Progenitor cell of endocrine pancreas (in vitro differentiated cells): ENCODE measurements at regions not wholly inside any gene's neighbourhood (a gene's known extent, or its start where the extent isn't known, plus 50 kb on each side); places are given as distances from the start of the nearest gene placed in this dataset.

Experiments
- DNase-seq: peaks from one replicate; pipeline ENCODE4 v3.0.0; 2021; ENCODE audit warnings: low spot score; ENCODE audit not compliant: unreplicated experiment
- H3K27ac Mint-ChIP-seq: 2 replicates; pipeline ENCODE4 v1.8.0; 2021; ENCODE audit warnings: mild to moderate bottlenecking, moderate library complexity, mixed read lengths
- H3K27me3 Mint-ChIP-seq: 2 replicates; pipeline ENCODE4 v1.8.0; 2021; ENCODE audit warnings: mixed read lengths
- H3K36me3 Mint-ChIP-seq: 2 replicates; pipeline ENCODE4 v1.8.0; 2022; ENCODE audit warnings: mixed read lengths; ENCODE audit not compliant: insufficient read depth
- H3K4me1 Mint-ChIP-seq: 2 replicates; pipeline ENCODE4 v1.8.0; 2021; ENCODE audit warnings: low read depth, mixed read lengths
- H3K4me3 Mint-ChIP-seq: 2 replicates; pipeline ENCODE4 v1.8.0; 2021; ENCODE audit warnings: low read depth, mild to moderate bottlenecking, moderate library complexity, mixed read lengths
- H3K9me3 Mint-ChIP-seq: 2 replicates; pipeline ENCODE4 v1.8.0; 2021; ENCODE audit warnings: low read depth, mixed read lengths
- CTCF ChIP-seq: fragments of 200-600 bp; sonication (generic); IDR thresholded peaks from one replicate; pipeline ENCODE4 v1.5.0; 2021; ENCODE audit warnings: antibody characterized with exemption, mild to moderate bottlenecking; ENCODE audit not compliant: unreplicated experiment

- TF ChIP-seq CTCF: no peak
- H3K4me3 Mint-ChIP-seq: no peak overlapping the region
- no peak overlapping the region for H3K27ac Mint-ChIP-seq
- no peaks in the 10 kb centered on the region for H3K9me3 Mint-ChIP-seq
- H3K27me3 Mint-ChIP-seq: peaks cover 7% of the 10 kb centered on the region
- H3K4me1 Mint-ChIP-seq: peaks cover 39% of the 10 kb centered on the region
- no peaks in the 10 kb centered on the region for H3K36me3 Mint-ChIP-seq
- DNase-seq: no peak
Measured at GRCh38 chr14:100394886-100395672, 71.9 kb downstream of the SLC25A47 start.

- peaks cover 27% of the 10 kb centered on the region for H3K4me1 Mint-ChIP-seq
- H3K4me3 Mint-ChIP-seq: no peak overlapping the region
- no peaks in the 10 kb centered on the region for H3K36me3 Mint-ChIP-seq
- DNase-seq: no peak
- H3K9me3 Mint-ChIP-seq: no peaks in the 10 kb centered on the region
- peaks cover 7% of the 10 kb centered on the region for H3K27me3 Mint-ChIP-seq
- no peak for TF ChIP-seq CTCF
- H3K27ac Mint-ChIP-seq: no peak overlapping the region
Measured at GRCh38 chr14:100396266-100396795, 73.2 kb downstream of the SLC25A47 start.

GRCh38 chr14:100397005-100397404 is 73.9 kb downstream of the SLC25A47 start:
- Mint-ChIP-seq H3K27me3 (peaks cover 7% of the 10 kb centered on the region), H3K9me3 (no peaks in the 10 kb centered on the region), H3K27ac (no peak overlapping the region), H3K4me3 (no peak overlapping the region), H3K36me3 (no peaks in the 10 kb centered on the region), H3K4me1 (peaks cover 26% of the 10 kb centered on the region)
- TF ChIP-seq CTCF: no peak
- no peak for DNase-seq

- peaks cover 22% of the 10 kb centered on the region for H3K4me1 Mint-ChIP-seq
- DNase-seq: no peak
- H3K27ac Mint-ChIP-seq: no peak overlapping the region
- H3K36me3 Mint-ChIP-seq: no peaks in the 10 kb centered on the region
- H3K27me3 Mint-ChIP-seq: peaks cover 2% of the 10 kb centered on the region
- no peaks in the 10 kb centered on the region for H3K9me3 Mint-ChIP-seq
- TF ChIP-seq CTCF: no peak
- no peak overlapping the region for H3K4me3 Mint-ChIP-seq
Measured at GRCh38 chr14:100398044-100398443, 74.9 kb downstream of the SLC25A47 start.

- no peak for TF ChIP-seq CTCF
- no peak for DNase-seq
- Mint-ChIP-seq H3K27ac (peak overlapping the region; percentile 4), H3K27me3 (no peaks in the 10 kb centered on the region), H3K9me3 (no peaks in the 10 kb centered on the region), H3K4me1 (peaks cover 23% of the 10 kb centered on the region), H3K36me3 (no peaks in the 10 kb centered on the region), H3K4me3 (no peak overlapping the region)
Measured at GRCh38 chr14:100399052-100399849, 76.1 kb downstream of the SLC25A47 start.
